Peyer's patch (tissue), 4 donors: ENCODE measurements at regions not wholly inside any gene's neighbourhood (a gene's known extent, or its start where the extent isn't known, plus 50 kb on each side); places are given as distances from the start of the nearest gene placed in this dataset.

Experiments
- CTCF ChIP-seq, 6 experiments: fragments of 450-650 bp in 4 of 6; fragments of 200-600 bp in 2 of 6; sonication (generic) in 1 of 6; IDR thresholded peaks; one replicate each; pipeline ENCODE4 v1.5.1; 2017 to 2019; ENCODE audit warnings: antibody characterized with exemption in 6 of 6, mild to moderate bottlenecking in 3 of 6, moderate library complexity in 1 of 6
- POLR2A ChIP-seq, 2 donors: fragments of 450-650 bp; IDR thresholded peaks; one replicate each; pipeline ENCODE4 v1.5.1; 2017; ENCODE audit warnings: antibody characterized with exemption in 2 of 2, mild to moderate bottlenecking in 2 of 2, moderate library complexity in 2 of 2

GRCh38 chr20:18914796-18915195 is 101.2 kb downstream of the SCP2D1 start:
- TF ChIP-seq CTCF (IDR thresholded peaks at IDR 0.05) (no peak), POLR2A (IDR thresholded peaks at IDR 0.05) (no peak)
